K562 (cell line): ENCODE measurements at regions not wholly inside any gene's neighbourhood (a gene's known extent, or its start where the extent isn't known, plus 50 kb on each side); places are given as distances from the start of the nearest gene placed in this dataset.

Experiments
- ATAC-seq: fragments of 200-7000 bp; cut with Tn5 transposase; 3 replicates; pipeline ENCODE4 v1.9.1; 2020; ENCODE audit warnings: moderate library complexity
- BruUV-seq: library from RNA; stranded (reverse); fragments of 400-500 nt; replicated peaks from 2 replicates; lab custom pipeline; 2021; lab: Mats Ljungman, UMichigan
- CTCF ChIA-PET: fragments of 300-600 bp; formaldehyde crosslinking; extraction: SDS; loops from one replicate; lab custom pipeline; 2021; ENCODE audit warnings: low intra/inter-chr PET ratio; lab: Yijun Ruan, JAX
- POLR2A ChIA-PET: fragments of 300-600, 350-650 bp; sonication (Branson Sonifier 250); formaldehyde crosslinking; extraction: SDS; loops from one replicate; lab custom pipeline; 2021; ENCODE audit warnings: antibody characterized with exemption, inconsistent platforms; lab: Yijun Ruan, JAX
- DNase-seq, 4 experiments: peaks; one replicate each; pipeline versions ENCODE4 v3.0.0 to v3.0.0-alpha.2; 2011 to 2018; ENCODE audit warnings: low spot score in 3 of 4, mixed read lengths in 3 of 4; ENCODE audit errors: extremely low read depth in 1 of 4
- FAIRE-seq: peaks from 2 replicates; lab custom pipeline; 2011; peaks lifted over from hg19 to GRCh38; lab: Jason Lieb, UNC
- H2AFZ ChIP-seq: 2 replicates; pipeline ENCODE4 v1.6.0; 2011; ENCODE audit warnings: low read depth, low read length, control low read depth, inconsistent platforms
- H3K27ac ChIP-seq: fragments of 200-600 bp; 3 replicates; pipeline ENCODE4 v1.8.0; 2011; ENCODE audit warnings: low read depth, mild to moderate bottlenecking, control low read depth, inconsistent platforms, low read length, moderate library complexity, mixed read lengths; ENCODE audit errors: extremely low read depth
- H3K27me3 ChIP-seq, 2 experiments: fragments of 300-600 bp in 1 of 2; 2 replicates in 1 of 2; 3 replicates in 1 of 2; pipeline versions ENCODE4 v1.6.0 to v1.8.0; 2011; ENCODE audit warnings: inconsistent platforms in 2 of 2, low read length in 2 of 2, mild to moderate bottlenecking in 1 of 2, mixed read lengths in 1 of 2, moderate library complexity in 1 of 2; ENCODE audit not compliant: control insufficient read depth in 2 of 2, insufficient read depth in 2 of 2
- H3K36me3 ChIP-seq: fragments of 300-600 bp; 3 replicates; pipeline ENCODE4 v1.8.0; 2011; ENCODE audit warnings: mild to moderate bottlenecking, low read length, inconsistent platforms; ENCODE audit not compliant: control insufficient read depth, insufficient read depth
- H3K4me1 ChIP-seq, 2 experiments: fragments of 200-600 bp in 1 of 2; replicated peaks in 1 of 2; 2 replicates in 1 of 2; 3 replicates in 1 of 2; pipeline versions ENCODE4 v1.5.1 to v1.8.0; 2011; ENCODE audit warnings: inconsistent platforms in 2 of 2, low read length in 2 of 2, mild to moderate bottlenecking in 1 of 2, mixed read lengths in 1 of 2, moderate library complexity in 1 of 2; ENCODE audit not compliant: control insufficient read depth in 2 of 2, insufficient read depth in 2 of 2
- H3K4me2 ChIP-seq: 2 replicates; pipeline ENCODE4 v1.6.1; 2011; ENCODE audit warnings: low read length, control low read depth, inconsistent platforms, mixed read lengths; ENCODE audit not compliant: insufficient read depth
- H3K4me3 ChIP-seq: fragments of 200-600 bp; sonication (generic), shearing (Covaris generic); 2 replicates; pipeline ENCODE4 v1.5.1; 2016; ENCODE audit warnings: control low read depth, inconsistent platforms
- H3K79me2 ChIP-seq: fragments of 200-600 bp; 3 replicates; pipeline ENCODE4 v1.8.0; 2011; ENCODE audit warnings: low read length, inconsistent platforms; ENCODE audit not compliant: control insufficient read depth, insufficient read depth
- H3K9ac ChIP-seq, 2 experiments: 2 replicates each; pipeline versions ENCODE4 v1.6.0 to v1.6.1; 2011; ENCODE audit warnings: low read depth in 2 of 2, low read length in 2 of 2, control low read depth in 1 of 2, inconsistent platforms in 1 of 2, mild to moderate bottlenecking in 1 of 2, mixed read lengths in 1 of 2; ENCODE audit not compliant: insufficient read depth in 1 of 2
- H3K9me1 ChIP-seq: one replicate; pipeline ENCODE4 v1.6.0; 2011; ENCODE audit warnings: inconsistent platforms, mild to moderate bottlenecking, low read length, moderate library complexity; ENCODE audit not compliant: control insufficient read depth, insufficient read depth
- H3K9me3 ChIP-seq: replicated peaks from 2 replicates; pipeline ENCODE4 v1.5.1; 2011; ENCODE audit warnings: low read depth, low read length, inconsistent platforms; ENCODE audit not compliant: control insufficient read depth, insufficient read depth
- H4K20me1 ChIP-seq: replicated peaks from 2 replicates; pipeline ENCODE4 v1.6.1; 2011; ENCODE audit warnings: low read length, inconsistent platforms, mixed read lengths; ENCODE audit not compliant: control insufficient read depth, insufficient read depth
- ELK3 ChIP-seq: fragments of 450-650 bp; formaldehyde crosslinking; IDR thresholded peaks from 2 replicates; pipeline ENCODE4 v1.4.0; 2020; ENCODE audit warnings: mild to moderate bottlenecking
- GMEB1 ChIP-seq: fragments of 250-450 bp; sonication (Bioruptor Pico); IDR thresholded peaks from 2 replicates; pipeline ENCODE4 v1.4.0; 2020; ENCODE audit warnings: mild to moderate bottlenecking
- GTF2F1 ChIP-seq: IDR thresholded peaks from 2 replicates; pipeline ENCODE4 v1.6.1; 2011; ENCODE audit warnings: low read depth, low read length, improper control_type of control experiment
- HMGXB4 ChIP-seq: sonication (generic); formaldehyde crosslinking; IDR thresholded peaks from 2 replicates; pipeline ENCODE4 v1.8.1; 2023; ENCODE audit warnings: mild to moderate bottlenecking, missing genetic modification reagents
- KLF6 ChIP-seq: fragments of 250-450 bp; sonication (Bioruptor Pico); IDR thresholded peaks from 2 replicates; pipeline ENCODE4 v1.4.0; 2020; ENCODE audit warnings: mild to moderate bottlenecking, moderate library complexity, borderline replicate concordance
- MAX ChIP-seq: sonication (generic); formaldehyde crosslinking; IDR thresholded peaks from 2 replicates; pipeline ENCODE4 v1.9.0; 2022; ENCODE audit warnings: mild to moderate bottlenecking, missing genetic modification reagents
- MBD1 ChIP-seq: fragments of 250-450 bp; sonication (Bioruptor Pico); IDR thresholded peaks from 2 replicates; pipeline ENCODE4 v1.8.0; 2022; ENCODE audit warnings: inconsistent platforms
- NFRKB ChIP-seq: fragments of 450-650 bp; IDR thresholded peaks from 2 replicates; pipeline ENCODE4 v1.6.1; 2016; ENCODE audit warnings: low read depth
- NFYB ChIP-seq: IDR thresholded peaks from 2 replicates; pipeline ENCODE4 v1.6.1; 2011; ENCODE audit warnings: mild to moderate bottlenecking, moderate library complexity; ENCODE audit not compliant: insufficient read length; ENCODE audit errors: extremely low read depth
- RREB1 ChIP-seq: fragments of 250-450 bp; sonication (Bioruptor Pico); IDR thresholded peaks from 2 replicates; pipeline ENCODE4 v1.4.0; 2020
- SMARCA4 ChIP-seq: fragments of 450-650 bp; IDR thresholded peaks from 2 replicates; pipeline ENCODE4 v1.6.1; 2016
- WGBS: fragments of 100-300 bp; shearing (Covaris generic); methylation state at CpG from one replicate; pipeline ENCODE4 v1.1.6; 2016; ENCODE audit warnings: low coverage, mixed read lengths; ENCODE audit not compliant: insufficient coverage; ENCODE audit errors: missing lambda C conversion rate; 5-methylcytosine and 5-hydroxymethylcytosine counted together
- in situ Hi-C: fragments of 300-500 bp; cut with MboI; formaldehyde crosslinking; loops from 4 replicates; pipeline ENCODE4 v1.15.0; 2018; ENCODE audit warnings: inconsistent platforms, mixed read lengths
- intact Hi-C: fragments of 100-400 bp; cut with micrococcal nuclease; formaldehyde crosslinking; loops from 2 replicates; pipeline ENCODE4 v1.14.2; 2022

GRCh38 chr3:177968891-177969290, 567.3 kb upstream of the KCNMB2 start:
- WGBS, result 27% methylated on average over 2 of the region's 2 CpGs
- H3K9me1 ChIP-seq, result no peaks in the 10 kb centered on the region
- H3K4me3 ChIP-seq, result no peak overlapping the region
- BruUV-seq, result no TSS peak
- no peak overlapping the region for H3K27ac ChIP-seq
- CTCF ChIA-PET, result no interaction called here
- no peaks in the 10 kb centered on the region for H3K79me2 ChIP-seq
- H3K9ac ChIP-seq, result no peak overlapping the region
- FAIRE-seq (no peak), DNase-seq (no peak), ATAC-seq (no peak)
- H3K27me3 ChIP-seq, result no peaks in the 10 kb centered on the region
- H4K20me1 ChIP-seq, result no peaks in the 10 kb centered on the region
- POLR2A ChIA-PET, result no interaction called here
- in situ Hi-C loops (no loop called here), intact Hi-C loops (no loop called here)
- no peak overlapping the region for H3K4me2 ChIP-seq
- no peak overlapping the region for H2AFZ ChIP-seq
- H3K36me3 ChIP-seq, result no peaks in the 10 kb centered on the region
- no peaks in the 10 kb centered on the region for H3K4me1 ChIP-seq
- H3K9me3 ChIP-seq, result no peaks in the 10 kb centered on the region
- TF ChIP-seq MBD1, result no peak
- TF ChIP-seq SMARCA4, result no peak
- no peak for TF ChIP-seq KLF6 (CRISPR knock-in tag)
- TF ChIP-seq GMEB1, result no peak
- no peak for TF ChIP-seq RREB1
- no peak for TF ChIP-seq GTF2F1
- no peak for TF ChIP-seq HMGXB4 (CRISPR knock-in tag)
- TF ChIP-seq ELK3 (CRISPR knock-in tag), result no peak
- no peak for TF ChIP-seq MAX (CRISPR knock-in tag)
- TF ChIP-seq NFYB, result no peak
- TF ChIP-seq NFRKB, result no peak
